ENCODE measurements at regions not wholly inside any gene's neighbourhood (a gene's known extent, or its start where the extent isn't known, plus 50 kb on each side); places are given as distances from the start of the nearest gene placed in this dataset.

- DNase-seq (ENCODE audit: low read depth in 2 of 2), result peak in 1 of 2 donors; percentile 38
Observed at GRCh38 chr11:129324533-129325175, 51.0 kb upstream of the BARX2 start.

GRCh38 chr11:129323896-129324502, 51.6 kb upstream of the BARX2 start:
- peak; percentile 57 for DNase-seq (ENCODE audit: low read depth in 2 of 2)
- no peak overlapping the region for H3K4me3 ChIP-seq (replicated peaks in 1 of 2; ENCODE audit: low read depth in 2 of 2, low read length in 2 of 2)
- TF ChIP-seq CTCF (IDR thresholded peaks at IDR 0.05; ENCODE audit: low read depth, low read length), result no peak

More at GRCh38 chr11:129324533-129325175, 51.0 kb upstream of the BARX2 start:
- no peak for TF ChIP-seq CTCF (IDR thresholded peaks at IDR 0.05; ENCODE audit: low read depth, low read length)
- H3K4me3 ChIP-seq (replicated peaks in 1 of 2; ENCODE audit: low read depth in 2 of 2, low read length in 2 of 2), result no peak overlapping the region

GRCh38 chr11:129322941-129323340, 52.7 kb upstream of the BARX2 start:
- no peak for TF ChIP-seq CTCF (IDR thresholded peaks at IDR 0.05; ENCODE audit: low read depth, low read length)
- DNase-seq (ENCODE audit: low read depth in 2 of 2), result no peak
- no peak overlapping the region for H3K4me3 ChIP-seq (replicated peaks in 1 of 2; ENCODE audit: low read depth in 2 of 2, low read length in 2 of 2)

GRCh38 chr11:129321076-129321475, 54.6 kb upstream of the BARX2 start:
- no peak for DNase-seq (ENCODE audit: low read depth in 2 of 2)
- H3K4me3 ChIP-seq (replicated peaks in 1 of 2; ENCODE audit: low read depth in 2 of 2, low read length in 2 of 2), result no peak overlapping the region
- TF ChIP-seq CTCF (IDR thresholded peaks at IDR 0.05; ENCODE audit: low read depth, low read length), result no peak

- H3K4me3 ChIP-seq (replicated peaks in 1 of 2; ENCODE audit: low read depth in 2 of 2, low read length in 2 of 2), result no peak overlapping the region
- TF ChIP-seq CTCF (IDR thresholded peaks at IDR 0.05; ENCODE audit: low read depth, low read length), result no peak
- no peak for DNase-seq (ENCODE audit: low read depth in 2 of 2)
Observed at GRCh38 chr11:129320494-129320893, 55.2 kb upstream of the BARX2 start.

- H3K4me3 ChIP-seq (replicated peaks in 1 of 2; ENCODE audit: low read depth in 2 of 2, low read length in 2 of 2), result no peak overlapping the region
- DNase-seq (ENCODE audit: low read depth in 2 of 2), result no peak
- no peak for TF ChIP-seq CTCF (IDR thresholded peaks at IDR 0.05; ENCODE audit: low read depth, low read length)
Observed at GRCh38 chr11:129319751-129320150, 55.9 kb upstream of the BARX2 start.
